GM21390 (cell line): ENCODE measurements at regions not wholly inside any gene's neighbourhood (a gene's known extent, or its start where the extent isn't known, plus 50 kb on each side); places are given as distances from the start of the nearest gene placed in this dataset.

Experiments
- ATAC-seq: cut with Tn5 transposase; IDR thresholded peaks from one replicate; pipeline ENCODE4 v1.9.1; 2021; ENCODE audit not compliant: unreplicated experiment

- ATAC-seq, result no peak
Measured at GRCh38 chr3:55183201-55183600, 255.3 kb upstream of the LRTM1 start.

- ATAC-seq, result no peak
Measured at GRCh38 chr3:55180936-55181535, 253.2 kb upstream of the LRTM1 start.

GRCh38 chr3:55180161-55180560 lies 252.3 kb upstream of the LRTM1 start:
- ATAC-seq, result no peak

- no peak for ATAC-seq
Measured at GRCh38 chr3:55178336-55178735, 250.5 kb upstream of the LRTM1 start.

DNA sequence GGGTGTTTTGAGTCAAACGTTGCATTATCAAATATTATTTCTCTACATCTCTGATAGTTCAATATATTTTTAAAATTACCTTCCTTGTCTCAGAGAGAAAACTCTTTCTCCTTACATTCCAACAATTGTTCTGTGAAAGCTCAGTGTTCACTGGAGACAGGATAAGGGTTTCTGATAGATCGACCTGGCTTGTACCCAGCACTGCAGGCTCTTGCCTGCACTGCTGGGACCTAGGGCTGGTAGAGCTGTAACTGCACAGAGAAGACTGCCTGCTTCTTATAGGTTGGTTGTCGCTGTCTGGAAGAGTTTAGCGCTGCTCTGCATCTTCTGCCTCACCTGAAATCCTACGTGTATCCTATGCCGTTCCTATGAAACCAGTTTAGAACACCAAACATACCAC lies 249.9 kb upstream of the LRTM1 start:
- ATAC-seq, result no peak

- no peak for ATAC-seq
Measured at GRCh38 chr3:55175423-55175822, 247.6 kb upstream of the LRTM1 start.

- no peak for ATAC-seq
Measured at GRCh38 chr3:55174747-55175146, 246.9 kb upstream of the LRTM1 start.

- ATAC-seq, result no peak
Measured at GRCh38 chr3:55173504-55173903, 245.6 kb upstream of the LRTM1 start.

DNA sequence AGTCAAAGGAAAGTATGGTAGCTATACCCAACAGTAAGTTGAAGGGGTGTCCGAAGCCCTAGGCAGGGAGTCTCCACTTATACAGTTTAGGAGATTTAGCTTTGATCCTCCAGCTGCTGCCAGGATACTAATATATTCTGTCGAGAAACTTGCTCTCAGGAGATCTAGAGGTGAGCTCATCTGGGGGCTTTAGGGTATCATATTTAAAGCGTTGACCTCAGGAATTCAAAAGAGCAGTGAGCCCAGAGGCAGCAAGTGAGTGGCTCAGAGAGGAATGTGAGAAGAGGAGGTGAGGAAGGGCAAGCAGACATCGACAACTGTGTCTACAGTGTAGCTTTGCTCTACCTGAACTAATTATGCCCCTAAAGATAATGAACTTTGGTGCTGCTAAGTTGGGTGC lies 245.1 kb upstream of the LRTM1 start:
- no peak for ATAC-seq

- no peak for ATAC-seq
Measured at GRCh38 chr3:55170444-55170843, 242.6 kb upstream of the LRTM1 start.

DNA sequence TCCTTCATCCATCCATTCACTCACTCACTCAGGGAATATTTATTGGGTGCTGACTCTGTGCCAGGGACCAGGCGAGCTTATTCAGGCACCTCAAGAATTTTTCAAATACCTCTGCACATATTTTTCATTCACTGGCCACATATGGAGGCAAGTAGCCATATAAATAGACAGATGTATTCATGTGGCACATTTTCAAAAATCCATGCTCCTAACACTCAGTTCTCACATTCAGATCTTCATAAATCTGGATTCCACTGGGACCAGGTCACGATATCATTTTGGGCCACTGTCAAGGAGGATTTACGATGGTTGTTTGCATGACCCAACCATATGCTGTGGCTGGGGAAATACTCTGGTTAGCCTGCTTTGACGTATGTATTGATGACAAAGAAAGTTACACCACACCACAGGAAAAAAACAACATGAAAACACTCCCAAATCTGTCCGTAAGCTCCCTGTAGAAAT lies 241.8 kb upstream of the LRTM1 start:
- no peak for ATAC-seq

GRCh38 chr3:55169161-55169560 lies 241.3 kb upstream of the LRTM1 start:
- no peak for ATAC-seq

DNA sequence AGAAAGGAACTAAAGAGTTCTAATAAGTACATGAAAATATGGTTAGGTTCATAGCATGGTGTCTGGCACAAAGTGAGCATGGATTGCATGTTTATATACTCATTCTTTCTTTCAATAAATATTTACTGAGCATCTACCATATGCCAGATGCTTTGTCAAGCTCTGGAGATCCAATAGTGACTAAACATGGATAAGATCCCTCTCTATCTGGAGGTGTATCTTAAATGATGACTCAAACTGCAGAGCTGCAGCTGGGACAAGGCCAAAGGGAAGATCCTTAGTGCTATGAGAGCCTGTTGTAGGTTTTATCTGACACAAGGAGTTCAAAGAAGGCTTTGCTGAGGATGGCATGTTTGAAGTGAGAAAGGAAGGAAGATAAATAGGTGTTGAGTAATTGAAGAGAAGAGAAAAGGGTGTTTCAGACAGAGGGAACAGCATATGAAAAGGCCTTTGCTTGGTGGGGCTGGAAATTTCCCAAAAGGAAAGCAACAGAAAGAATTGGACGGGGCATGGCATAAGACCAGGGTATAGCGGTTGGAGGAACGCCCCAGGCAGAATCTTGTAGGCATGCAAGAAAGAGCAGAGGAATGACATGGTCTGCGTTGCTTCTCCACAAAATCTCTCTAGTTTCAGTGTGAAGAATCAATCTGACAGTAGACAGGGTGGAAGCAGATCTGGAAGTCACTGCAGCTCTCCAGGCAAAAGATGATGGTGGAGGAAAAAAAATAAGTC lies 239.9 kb upstream of the LRTM1 start:
- no peak for ATAC-seq

DNA sequence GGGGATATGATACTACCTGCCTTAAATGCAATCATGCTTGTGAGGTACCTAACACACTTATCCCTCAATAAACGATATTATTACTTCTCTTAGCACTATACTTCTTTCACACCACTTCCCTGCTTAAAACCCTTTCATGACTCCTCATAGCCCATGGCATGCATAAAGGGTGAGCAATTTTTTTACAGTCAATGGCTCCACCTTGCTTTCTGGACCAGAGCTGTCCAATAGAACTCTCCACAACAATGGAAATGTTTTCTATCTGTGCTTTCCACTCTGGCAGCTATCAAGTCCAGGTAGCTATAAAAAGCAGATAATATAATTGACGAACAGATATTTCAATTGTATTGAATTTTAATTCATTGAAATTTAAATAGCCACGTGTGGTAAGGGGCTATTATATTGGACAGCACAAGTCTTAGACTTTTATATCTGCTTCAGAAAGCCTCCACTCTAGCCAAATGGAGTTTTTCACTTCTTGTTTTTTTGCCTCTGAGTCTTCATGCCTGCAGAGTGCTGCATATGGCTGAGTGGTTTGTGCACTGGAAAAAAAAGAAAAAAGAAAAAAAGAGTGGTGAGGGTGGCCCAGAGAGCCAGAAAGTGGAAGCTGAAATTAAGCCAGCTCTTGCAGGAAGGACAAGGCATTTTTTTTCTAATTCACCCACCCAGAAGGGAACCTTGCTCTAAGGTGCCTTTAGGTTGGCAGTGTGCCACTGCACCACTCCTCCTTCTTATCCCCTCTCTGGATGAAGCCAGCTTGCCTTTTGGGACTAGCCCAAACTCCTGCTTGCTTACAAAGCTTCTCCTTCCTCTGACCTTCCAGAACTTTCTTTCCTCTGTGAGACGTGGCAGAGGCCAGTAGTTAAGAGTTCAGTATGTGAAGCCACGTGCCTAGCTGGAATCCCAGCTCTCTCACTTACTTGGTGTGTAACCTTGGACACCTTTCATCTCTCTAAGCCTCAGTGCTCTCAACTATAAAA lies 239.0 kb upstream of the LRTM1 start:
- no peak for ATAC-seq

- no peak for ATAC-seq
Measured at GRCh38 chr3:55165704-55166405, 238.0 kb upstream of the LRTM1 start.

DNA sequence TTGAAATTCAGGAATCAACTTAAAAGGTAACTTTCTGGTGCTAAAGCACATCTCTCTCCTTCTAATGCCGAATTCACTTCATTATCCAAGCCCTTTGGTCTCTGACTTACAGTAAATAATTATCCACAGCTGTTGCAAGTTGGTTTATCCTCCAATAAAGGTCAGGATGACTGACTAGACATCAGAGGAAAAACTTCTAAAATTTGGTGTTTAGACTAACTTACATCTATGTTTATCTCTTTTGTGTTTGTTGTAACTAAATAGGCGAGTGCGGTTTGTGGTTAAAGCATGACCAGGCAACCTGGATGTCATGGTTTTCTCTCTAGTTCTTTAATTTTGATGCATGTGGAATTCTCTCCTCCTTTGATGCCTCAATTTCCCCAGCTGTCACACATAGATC lies 237.4 kb upstream of the LRTM1 start:
- no peak for ATAC-seq

DNA sequence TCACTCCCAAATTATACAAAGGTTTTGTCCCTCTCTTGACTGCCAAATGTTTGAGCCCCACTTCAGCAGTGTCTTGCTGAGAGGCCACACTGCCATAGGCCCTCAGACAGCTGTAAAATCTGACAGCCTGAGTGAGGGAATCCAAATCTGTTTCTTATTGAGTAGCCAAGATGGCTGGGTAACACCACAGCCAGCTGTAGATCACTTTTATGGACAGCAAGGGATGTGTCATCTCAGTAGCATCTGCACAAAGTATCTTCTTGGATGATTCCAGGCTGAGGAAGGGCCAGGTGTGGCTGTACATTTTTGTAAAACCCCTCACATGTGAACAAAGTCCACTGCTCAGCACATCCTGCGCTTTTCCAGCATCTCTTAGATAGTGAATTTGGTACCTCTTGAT lies 237.0 kb upstream of the LRTM1 start:
- no peak for ATAC-seq

GRCh38 chr3:55164191-55164590 lies 236.3 kb upstream of the LRTM1 start:
- no peak for ATAC-seq

- no peak for ATAC-seq
Measured at GRCh38 chr3:55163421-55163820, 235.6 kb upstream of the LRTM1 start.

- no peak for ATAC-seq
Measured at GRCh38 chr3:55162031-55162795, 234.4 kb upstream of the LRTM1 start.
